ENCODE measurements at regions not wholly inside any gene's neighbourhood (a gene's known extent, or its start where the extent isn't known, plus 50 kb on each side); places are given as distances from the start of the nearest gene placed in this dataset.

- H3K27ac ChIP-seq: no peak overlapping the region
- H3K36me3 ChIP-seq (replicated peaks in 1 of 2; ENCODE audit: insufficient read depth in 1 of 2, low read depth in 2 of 2): no peaks in the 10 kb centered on the region
- ATAC-seq (no peak), DNase-seq (no peak)
- 0 to 60% methylated on average over 1 to 10 of the region's 10 CpGs for WGBS, 2 donors
- no peaks in the 10 kb centered on the region for H3K27me3 ChIP-seq
- no peaks in the 10 kb centered on the region for H3K4me1 ChIP-seq
- no peak for TF ChIP-seq POLR2A (IDR thresholded peaks at IDR 0.05)
- TF ChIP-seq, protein P1, sequence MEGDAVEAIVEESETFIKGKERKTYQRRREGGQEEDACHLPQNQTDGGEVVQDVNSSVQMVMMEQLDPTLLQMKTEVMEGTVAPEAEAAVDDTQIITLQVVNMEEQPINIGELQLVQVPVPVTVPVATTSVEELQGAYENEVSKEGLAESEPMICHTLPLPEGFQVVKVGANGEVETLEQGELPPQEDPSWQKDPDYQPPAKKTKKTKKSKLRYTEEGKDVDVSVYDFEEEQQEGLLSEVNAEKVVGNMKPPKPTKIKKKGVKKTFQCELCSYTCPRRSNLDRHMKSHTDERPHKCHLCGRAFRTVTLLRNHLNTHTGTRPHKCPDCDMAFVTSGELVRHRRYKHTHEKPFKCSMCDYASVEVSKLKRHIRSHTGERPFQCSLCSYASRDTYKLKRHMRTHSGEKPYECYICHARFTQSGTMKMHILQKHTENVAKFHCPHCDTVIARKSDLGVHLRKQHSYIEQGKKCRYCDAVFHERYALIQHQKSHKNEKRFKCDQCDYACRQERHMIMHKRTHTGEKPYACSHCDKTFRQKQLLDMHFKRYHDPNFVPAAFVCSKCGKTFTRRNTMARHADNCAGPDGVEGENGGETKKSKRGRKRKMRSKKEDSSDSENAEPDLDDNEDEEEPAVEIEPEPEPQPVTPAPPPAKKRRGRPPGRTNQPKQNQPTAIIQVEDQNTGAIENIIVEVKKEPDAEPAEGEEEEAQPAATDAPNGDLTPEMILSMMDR (IDR thresholded peaks at IDR 0.05): no peak
- no peaks in the 10 kb centered on the region for H3K9me3 ChIP-seq
- intact Hi-C loops (cut with DNase I): no loop called here
- no peak overlapping the region for H3K4me3 ChIP-seq
Observed at GRCh38 chr9:135016876-135017275, 70.6 kb upstream of the OLFM1 start.

DNA sequence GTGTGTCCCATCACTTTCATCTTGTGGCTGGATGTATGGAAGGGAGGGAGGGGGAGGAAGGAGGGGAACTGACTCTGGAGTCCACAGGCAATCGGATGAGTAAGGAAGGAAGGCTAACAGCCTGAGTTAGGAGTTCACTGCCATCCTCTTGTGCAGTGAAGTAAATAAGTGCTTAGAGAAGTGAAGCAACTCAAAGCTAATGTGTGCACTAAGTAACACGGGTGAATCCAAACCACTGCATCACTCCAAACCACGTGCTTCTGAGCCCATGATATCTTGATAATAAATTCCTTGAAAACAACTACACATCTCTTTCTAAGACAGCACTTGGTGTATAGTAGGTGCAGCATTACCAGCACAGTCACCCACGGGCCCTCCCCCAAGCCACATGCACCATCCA lies 69.6 kb upstream of the OLFM1 start:
- Histone ChIP-seq H3K27ac (no peak overlapping the region), H3K4me3 (no peak overlapping the region), H3K27me3 (no peaks in the 10 kb centered on the region), H3K4me1 (no peaks in the 10 kb centered on the region), H3K9me3 (no peaks in the 10 kb centered on the region), H3K36me3 (replicated peaks in 1 of 2; ENCODE audit: insufficient read depth in 1 of 2, low read depth in 2 of 2) (no peaks in the 10 kb centered on the region)
- intact Hi-C loops (cut with DNase I): no loop called here
- no peak for DNase-seq
- ATAC-seq: no peak
- WGBS, 2 donors: 35 to 46% methylated on average over 4 of the region's 4 CpGs
- TF ChIP-seq, protein P1 (IDR thresholded peaks at IDR 0.05): no peak
- no peak for TF ChIP-seq POLR2A (IDR thresholded peaks at IDR 0.05)

- TF ChIP-seq POLR2A (IDR thresholded peaks at IDR 0.05): no peak
- TF ChIP-seq, protein P1 (IDR thresholded peaks at IDR 0.05): no peak
- ATAC-seq (no peak), DNase-seq (no peak)
- WGBS, 2 donors: 39 to 59% methylated on average over 10 to 13 of the region's 13 CpGs
- Histone ChIP-seq H3K27me3 (no peaks in the 10 kb centered on the region), H3K9me3 (no peaks in the 10 kb centered on the region), H3K4me1 (no peaks in the 10 kb centered on the region), H3K4me3 (no peak overlapping the region), H3K27ac (no peak overlapping the region), H3K36me3 (replicated peaks in 1 of 2; ENCODE audit: insufficient read depth in 1 of 2, low read depth in 2 of 2) (no peaks in the 10 kb centered on the region)
- intact Hi-C loops (cut with DNase I): no loop called here
Observed at GRCh38 chr9:135018306-135018915, 69.1 kb upstream of the OLFM1 start.

DNA sequence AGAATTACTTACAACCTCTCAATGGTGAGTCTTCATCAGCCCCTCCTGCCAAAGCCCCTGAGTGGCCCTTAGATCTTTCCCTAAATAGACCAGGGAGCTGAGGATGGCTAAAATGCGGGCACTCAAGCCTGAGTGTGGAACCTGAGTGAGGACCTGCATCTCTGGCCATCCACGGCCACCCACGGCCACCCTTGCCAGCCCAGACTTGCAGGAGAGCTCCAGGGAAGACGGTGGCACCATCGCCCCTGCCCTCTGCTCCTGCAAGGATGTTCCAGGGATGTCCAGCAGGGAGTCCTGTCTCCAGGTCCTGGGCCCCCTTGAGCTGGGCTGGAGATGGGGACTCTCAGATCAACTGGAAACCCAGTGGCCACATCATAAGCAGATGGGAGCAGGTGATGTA lies 68.2 kb upstream of the OLFM1 start:
- ATAC-seq: no peak
- Histone ChIP-seq H3K4me1 (no peaks in the 10 kb centered on the region), H3K27ac (no peak overlapping the region), H3K9me3 (no peaks in the 10 kb centered on the region), H3K4me3 (no peak overlapping the region), H3K27me3 (no peaks in the 10 kb centered on the region), H3K36me3 (replicated peaks in 1 of 2; ENCODE audit: insufficient read depth in 1 of 2, low read depth in 2 of 2) (no peaks in the 10 kb centered on the region)
- intact Hi-C loops (cut with DNase I): no loop called here
- no peak for TF ChIP-seq POLR2A (IDR thresholded peaks at IDR 0.05)
- TF ChIP-seq, protein P1 (IDR thresholded peaks at IDR 0.05): no peak
- WGBS, 2 donors: 60 to 65% methylated on average over 1 to 5 of the region's 5 CpGs
- DNase-seq: no peak
